HCT116 (cell line): ENCODE measurements at regions not wholly inside any gene's neighbourhood (a gene's known extent, or its start where the extent isn't known, plus 50 kb on each side); places are given as distances from the start of the nearest gene placed in this dataset.

Experiments used
- ATAC-seq: fragments of 200-7000 bp; cut with Tn5 transposase; 2 replicates; pipeline ENCODE4 v1.9.1; 2020; ENCODE audit warnings: mild to moderate bottlenecking, moderate library complexity
- BruUV-seq: library from RNA; stranded (reverse); fragments of 400-500 nt; replicated peaks from 2 replicates; lab custom pipeline; 2021; lab: Mats Ljungman, UMichigan
- CTCF ChIA-PET: fragments of 300-600 bp; sonication (Branson Sonifier 250); formaldehyde crosslinking; loops from one replicate; lab custom pipeline; 2021; ENCODE audit warnings: antibody characterized with exemption; lab: Charles Lee
- POLR2A ChIA-PET: fragments of 300-600, 350-600 bp; sonication (Branson Sonifier 250); formaldehyde crosslinking; loops from one replicate; lab custom pipeline; 2021; ENCODE audit warnings: antibody characterized with exemption; lab: Charles Lee
- RAD21 ChIA-PET, 2 experiments: fragments of 300-600 bp; sonication (Branson Sonifier 250); formaldehyde crosslinking; loops; one replicate each; lab custom pipeline; 2023; ENCODE audit warnings: low total read pairs in 2 of 2; ENCODE audit not compliant: uncharacterized antibody in 2 of 2, unreplicated experiment in 2 of 2, low non-redundant PET in 1 of 2; lab: Charles Lee
- DNase-seq: peaks from one replicate; pipeline ENCODE4 v3.0.0-alpha.2; 2010; ENCODE audit warnings: low read depth, low spot score
- H2AFZ ChIP-seq: fragments of 200-600 bp; shearing (Covaris generic), sonication (generic); 2 replicates; pipeline ENCODE4 v1.6.1; 2017; ENCODE audit warnings: low read depth, mixed run types, mixed read lengths, antibody characterized with exemption, low read length; ENCODE audit not compliant: poor library complexity, severe bottlenecking
- H3K27ac ChIP-seq: 2 replicates; pipeline ENCODE4 v1.5.1; 2012; ENCODE audit warnings: low read depth, low read length
- H3K27me3 ChIP-seq: fragments of 200-600 bp; sonication (generic); 2 replicates; pipeline ENCODE4 v1.6.1; 2016; ENCODE audit warnings: mixed run types, low read length, mixed read lengths; ENCODE audit not compliant: insufficient read depth
- H3K36me3 ChIP-seq, 2 experiments: fragments of 200-500 bp in 1 of 2; fragments of 200-600 bp in 1 of 2; sonication (Bioruptor generic) in 1 of 2; sonication (generic) in 1 of 2; 2 replicates each; pipeline versions ENCODE4 v1.5.1 to v1.6.1; 2014 to 2016; ENCODE audit warnings: low read length in 2 of 2, inconsistent platforms in 1 of 2, mixed read lengths in 1 of 2, mixed run types in 1 of 2; ENCODE audit not compliant: insufficient read depth in 2 of 2, control insufficient read depth in 1 of 2
- H3K4me1 ChIP-seq, 2 experiments: fragments of 200-600 bp in 1 of 2; sonication (generic) in 1 of 2; 2 replicates each; pipeline versions ENCODE4 v1.5.1 to v1.6.1; 2012 to 2017; ENCODE audit warnings: low read length in 2 of 2, inconsistent platforms in 1 of 2, mild to moderate bottlenecking in 1 of 2, mixed read lengths in 1 of 2, mixed run types in 1 of 2, moderate library complexity in 1 of 2; ENCODE audit not compliant: insufficient read depth in 2 of 2, control insufficient read depth in 1 of 2
- H3K4me2 ChIP-seq: fragments of 200-600 bp; sonication (generic); 2 replicates; pipeline ENCODE4 v1.6.1; 2017; ENCODE audit warnings: mixed run types, low read length, mixed read lengths
- H3K4me3 ChIP-seq, 2 experiments: fragments of 200-600 bp in 1 of 2; sonication (generic) in 1 of 2; replicated peaks in 1 of 2; 2 replicates each; pipeline ENCODE4 v1.5.1; 2011 to 2016; ENCODE audit warnings: low read length in 2 of 2, control low read depth in 1 of 2, low read depth in 1 of 2, mild to moderate bottlenecking in 1 of 2, mixed read lengths in 1 of 2, mixed run types in 1 of 2
- H3K79me2 ChIP-seq: fragments of 200-600 bp; sonication (generic); 2 replicates; pipeline ENCODE4 v1.6.1; 2017; ENCODE audit warnings: mild to moderate bottlenecking, mixed run types, low read length, moderate library complexity, mixed read lengths; ENCODE audit not compliant: insufficient read depth
- H3K9ac ChIP-seq: fragments of 200-600 bp; sonication (generic); 2 replicates; pipeline ENCODE4 v1.6.1; 2016; ENCODE audit warnings: low read length, mixed read lengths
- H3K9me2 ChIP-seq: fragments of 200-600 bp; sonication (generic), shearing (Covaris generic); 2 replicates; pipeline ENCODE4 v1.6.1; 2017; ENCODE audit warnings: mixed run types, mild to moderate bottlenecking, moderate library complexity; ENCODE audit not compliant: insufficient read depth
- H3K9me3 ChIP-seq, 2 experiments: fragments of 200-500 bp in 1 of 2; fragments of 200-600 bp in 1 of 2; sonication (Bioruptor generic) in 1 of 2; sonication (generic) in 1 of 2; 2 replicates each; pipeline ENCODE4 v1.6.1; 2014 to 2017; ENCODE audit warnings: low read length in 2 of 2, mixed read lengths in 2 of 2, inconsistent platforms in 1 of 2, low read depth in 1 of 2, mild to moderate bottlenecking in 1 of 2, mixed run types in 1 of 2, moderate library complexity in 1 of 2; ENCODE audit not compliant: control insufficient read depth in 1 of 2, insufficient read depth in 1 of 2
- H4K20me1 ChIP-seq: fragments of 200-600 bp; sonication (generic), shearing (Covaris generic); 2 replicates; pipeline ENCODE4 v1.6.1; 2017; ENCODE audit warnings: mixed run types, mild to moderate bottlenecking, moderate library complexity; ENCODE audit not compliant: insufficient read depth
- CBX3 ChIP-seq: IDR thresholded peaks from 2 replicates; pipeline ENCODE4 v1.6.1; 2012; ENCODE audit warnings: low read depth
- FOSL1 ChIP-seq: IDR thresholded peaks from 2 replicates; pipeline ENCODE4 v1.6.1; 2012; ENCODE audit warnings: low read depth
- JUND ChIP-seq: IDR thresholded peaks from 2 replicates; pipeline ENCODE4 v1.6.1; 2012
- POLR2AphosphoS5 ChIP-seq: IDR thresholded peaks from 2 replicates; pipeline ENCODE4 v1.6.1; 2011; ENCODE audit warnings: mild to moderate bottlenecking, low read depth, low read length, moderate library complexity
- REST ChIP-seq: IDR thresholded peaks from 2 replicates; pipeline ENCODE4 v1.6.1; 2012; ENCODE audit warnings: low read depth
- SIN3A ChIP-seq: IDR thresholded peaks from 2 replicates; pipeline ENCODE4 v1.6.1; 2012; ENCODE audit warnings: low read depth
- SP1 ChIP-seq: IDR thresholded peaks from 2 replicates; pipeline ENCODE4 v1.6.1; 2012; ENCODE audit warnings: low read depth
- SRF ChIP-seq: IDR thresholded peaks from 2 replicates; pipeline ENCODE4 v1.6.1; 2012; ENCODE audit warnings: low read depth
- ZFX ChIP-seq: fragments of 450-650 bp; IDR thresholded peaks from 2 replicates; pipeline ENCODE4 v1.6.1; 2017
- ZNF274 ChIP-seq: fragments of 200-500 bp; sonication (Bioruptor generic); IDR thresholded peaks from 2 replicates; pipeline ENCODE4 v1.6.1; 2014; ENCODE audit warnings: mild to moderate bottlenecking, low read depth, low read length, inconsistent platforms
- intact Hi-C: fragments of 100-400 bp; cut with micrococcal nuclease; formaldehyde crosslinking; loops from 2 replicates; pipeline ENCODE4 v1.10.0; 2022
- TF ChIP-seq, protein P1 (sequence below): IDR thresholded peaks from 2 replicates; pipeline ENCODE4 v1.6.1; 2011; ENCODE audit warnings: mild to moderate bottlenecking, low read length, moderate library complexity; ENCODE audit not compliant: insufficient replicate concordance; ENCODE audit errors: extremely low read depth
- TF ChIP-seq, protein P2 (sequence below), 3 experiments: fragments of 200-600 bp in 1 of 3; sonication (generic) in 1 of 3; IDR thresholded peaks in 2 of 3; conservative IDR thresholded peaks in 1 of 3; 2 replicates each; pipeline ENCODE4 v1.5.1; 2012 to 2017; ENCODE audit warnings: low read depth in 2 of 3, low read length in 2 of 3, antibody characterized with exemption in 1 of 3, borderline replicate concordance in 1 of 3, control low read depth in 1 of 3, mild to moderate bottlenecking in 1 of 3, mixed read lengths in 1 of 3, mixed run types in 1 of 3, moderate library complexity in 1 of 3; ENCODE audit not compliant: insufficient read depth in 1 of 3

DNA sequence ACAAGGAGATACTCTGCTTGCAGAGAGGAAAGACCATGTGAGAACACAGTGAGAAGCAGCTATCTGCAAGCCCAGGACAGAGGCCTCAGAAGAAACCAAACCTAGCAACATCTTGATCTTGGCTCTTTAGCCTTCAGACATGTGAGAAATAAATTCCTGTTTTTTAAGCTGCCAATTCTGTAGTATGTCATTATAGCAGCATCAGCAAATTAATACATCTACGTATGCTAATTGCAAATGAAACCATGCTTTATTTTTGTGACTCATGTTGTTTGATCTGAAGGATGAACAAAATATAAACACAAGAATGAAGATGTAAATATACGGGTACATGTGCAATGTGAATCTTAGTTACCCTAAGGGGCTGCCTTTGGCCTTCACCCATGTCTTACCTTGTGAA, 714.4 kb upstream of the ARPP21 start (continued):
- TF ChIP-seq REST (no peak), CBX3 (no peak)
- TF ChIP-seq, all 23 proteins: peak for 0

- CTCF ChIA-PET: no interaction called here
- intact Hi-C loops: no loop called here
- Histone ChIP-seq H3K27me3 (no peaks in the 10 kb centered on the region), H3K79me2 (no peaks in the 10 kb centered on the region), H3K4me2 (no peak overlapping the region), H3K9me3 (peaks cover 4 to 10% of the 10 kb centered on the region in 2 experiments; a peak in 2 of 4 replicates), H2AFZ (no peak overlapping the region), H3K4me3 (no peak overlapping the region), H3K36me3 (no peaks in the 10 kb centered on the region; a peak in 1 of 4 replicates), H3K9me2 (no peaks in the 10 kb centered on the region), H4K20me1 (no peaks in the 10 kb centered on the region), H3K4me1 (no peaks in the 10 kb centered on the region), H3K9ac (no peak overlapping the region), H3K27ac (no peak overlapping the region)
- ATAC-seq (no peak), DNase-seq (no peak)
- no TSS peak for BruUV-seq
- TF ChIP-seq FOSL1: no peak
- TF ChIP-seq, protein P1, sequence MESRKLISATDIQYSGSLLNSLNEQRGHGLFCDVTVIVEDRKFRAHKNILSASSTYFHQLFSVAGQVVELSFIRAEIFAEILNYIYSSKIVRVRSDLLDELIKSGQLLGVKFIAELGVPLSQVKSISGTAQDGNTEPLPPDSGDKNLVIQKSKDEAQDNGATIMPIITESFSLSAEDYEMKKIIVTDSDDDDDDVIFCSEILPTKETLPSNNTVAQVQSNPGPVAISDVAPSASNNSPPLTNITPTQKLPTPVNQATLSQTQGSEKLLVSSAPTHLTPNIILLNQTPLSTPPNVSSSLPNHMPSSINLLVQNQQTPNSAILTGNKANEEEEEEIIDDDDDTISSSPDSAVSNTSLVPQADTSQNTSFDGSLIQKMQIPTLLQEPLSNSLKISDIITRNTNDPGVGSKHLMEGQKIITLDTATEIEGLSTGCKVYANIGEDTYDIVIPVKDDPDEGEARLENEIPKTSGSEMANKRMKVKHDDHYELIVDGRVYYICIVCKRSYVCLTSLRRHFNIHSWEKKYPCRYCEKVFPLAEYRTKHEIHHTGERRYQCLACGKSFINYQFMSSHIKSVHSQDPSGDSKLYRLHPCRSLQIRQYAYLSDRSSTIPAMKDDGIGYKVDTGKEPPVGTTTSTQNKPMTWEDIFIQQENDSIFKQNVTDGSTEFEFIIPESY: no peak
- no peak for TF ChIP-seq CBX3
- no peak for TF ChIP-seq SIN3A
- TF ChIP-seq, protein P2, sequence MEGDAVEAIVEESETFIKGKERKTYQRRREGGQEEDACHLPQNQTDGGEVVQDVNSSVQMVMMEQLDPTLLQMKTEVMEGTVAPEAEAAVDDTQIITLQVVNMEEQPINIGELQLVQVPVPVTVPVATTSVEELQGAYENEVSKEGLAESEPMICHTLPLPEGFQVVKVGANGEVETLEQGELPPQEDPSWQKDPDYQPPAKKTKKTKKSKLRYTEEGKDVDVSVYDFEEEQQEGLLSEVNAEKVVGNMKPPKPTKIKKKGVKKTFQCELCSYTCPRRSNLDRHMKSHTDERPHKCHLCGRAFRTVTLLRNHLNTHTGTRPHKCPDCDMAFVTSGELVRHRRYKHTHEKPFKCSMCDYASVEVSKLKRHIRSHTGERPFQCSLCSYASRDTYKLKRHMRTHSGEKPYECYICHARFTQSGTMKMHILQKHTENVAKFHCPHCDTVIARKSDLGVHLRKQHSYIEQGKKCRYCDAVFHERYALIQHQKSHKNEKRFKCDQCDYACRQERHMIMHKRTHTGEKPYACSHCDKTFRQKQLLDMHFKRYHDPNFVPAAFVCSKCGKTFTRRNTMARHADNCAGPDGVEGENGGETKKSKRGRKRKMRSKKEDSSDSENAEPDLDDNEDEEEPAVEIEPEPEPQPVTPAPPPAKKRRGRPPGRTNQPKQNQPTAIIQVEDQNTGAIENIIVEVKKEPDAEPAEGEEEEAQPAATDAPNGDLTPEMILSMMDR (IDR thresholded peaks at IDR 0.05 in 2 of 3, conservative IDR thresholded peaks at IDR 0.05 in 1 of 3; ENCODE audit: borderline replicate concordance in 1 of 3, insufficient read depth in 1 of 3, low read depth in 2 of 3, low read length in 2 of 3): no peak
- TF ChIP-seq JUND: no peak
- TF ChIP-seq POLR2AphosphoS5: no peak
- no peak for TF ChIP-seq SP1
- no peak for TF ChIP-seq SRF
- no peak for TF ChIP-seq ZNF274
- TF ChIP-seq ZFX: no peak
- RAD21 ChIA-PET: no interaction called here
- POLR2A ChIA-PET: no interaction called here
Observed at GRCh38 chr3:34925851-34926250, 713.5 kb upstream of the ARPP21 start.
